ENCODE measurements at regions not wholly inside any gene's neighbourhood (a gene's known extent, or its start where the extent isn't known, plus 50 kb on each side); places are given as distances from the start of the nearest gene placed in this dataset.

GRCh38 chr4:129378364-129378763, 282.4 kb downstream of the C4orf33 start:
- TF ChIP-seq POLR2A (IDR thresholded peaks at IDR 0.05; ENCODE audit: extremely low read depth, insufficient read length) (no peak), MYC (IDR thresholded peaks at IDR 0.05; ENCODE audit: low read depth, low read length) (no peak)
- TF ChIP-seq, protein P1, sequence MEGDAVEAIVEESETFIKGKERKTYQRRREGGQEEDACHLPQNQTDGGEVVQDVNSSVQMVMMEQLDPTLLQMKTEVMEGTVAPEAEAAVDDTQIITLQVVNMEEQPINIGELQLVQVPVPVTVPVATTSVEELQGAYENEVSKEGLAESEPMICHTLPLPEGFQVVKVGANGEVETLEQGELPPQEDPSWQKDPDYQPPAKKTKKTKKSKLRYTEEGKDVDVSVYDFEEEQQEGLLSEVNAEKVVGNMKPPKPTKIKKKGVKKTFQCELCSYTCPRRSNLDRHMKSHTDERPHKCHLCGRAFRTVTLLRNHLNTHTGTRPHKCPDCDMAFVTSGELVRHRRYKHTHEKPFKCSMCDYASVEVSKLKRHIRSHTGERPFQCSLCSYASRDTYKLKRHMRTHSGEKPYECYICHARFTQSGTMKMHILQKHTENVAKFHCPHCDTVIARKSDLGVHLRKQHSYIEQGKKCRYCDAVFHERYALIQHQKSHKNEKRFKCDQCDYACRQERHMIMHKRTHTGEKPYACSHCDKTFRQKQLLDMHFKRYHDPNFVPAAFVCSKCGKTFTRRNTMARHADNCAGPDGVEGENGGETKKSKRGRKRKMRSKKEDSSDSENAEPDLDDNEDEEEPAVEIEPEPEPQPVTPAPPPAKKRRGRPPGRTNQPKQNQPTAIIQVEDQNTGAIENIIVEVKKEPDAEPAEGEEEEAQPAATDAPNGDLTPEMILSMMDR (IDR thresholded peaks at IDR 0.05; ENCODE audit: low read depth, low read length), result no peak
- TF ChIP-seq, protein P2, sequence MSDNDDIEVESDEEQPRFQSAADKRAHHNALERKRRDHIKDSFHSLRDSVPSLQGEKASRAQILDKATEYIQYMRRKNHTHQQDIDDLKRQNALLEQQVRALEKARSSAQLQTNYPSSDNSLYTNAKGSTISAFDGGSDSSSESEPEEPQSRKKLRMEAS (IDR thresholded peaks at IDR 0.05; ENCODE audit: low read depth, low read length), result no peak
